Uterus (tissue), 2 donors: ENCODE measurements at regions not wholly inside any gene's neighbourhood (a gene's known extent, or its start where the extent isn't known, plus 50 kb on each side); places are given as distances from the start of the nearest gene placed in this dataset.

ENCODE experiments used
- CTCF ChIP-seq, 4 experiments: fragments of 200-600 bp in 2 of 4; fragments of 450-650 bp in 2 of 4; sonication (generic) in 2 of 4; IDR thresholded peaks; one replicate each; pipeline ENCODE4 v1.5.1; 2016 to 2019; ENCODE audit warnings: antibody characterized with exemption in 4 of 4, mild to moderate bottlenecking in 2 of 4, moderate library complexity in 1 of 4
- POLR2A ChIP-seq, 2 donors: fragments of 450-650 bp; IDR thresholded peaks; one replicate each; pipeline ENCODE4 v1.6.1; 2016; ENCODE audit warnings: antibody characterized with exemption in 2 of 2, mild to moderate bottlenecking in 1 of 2, moderate library complexity in 1 of 2

DNA sequence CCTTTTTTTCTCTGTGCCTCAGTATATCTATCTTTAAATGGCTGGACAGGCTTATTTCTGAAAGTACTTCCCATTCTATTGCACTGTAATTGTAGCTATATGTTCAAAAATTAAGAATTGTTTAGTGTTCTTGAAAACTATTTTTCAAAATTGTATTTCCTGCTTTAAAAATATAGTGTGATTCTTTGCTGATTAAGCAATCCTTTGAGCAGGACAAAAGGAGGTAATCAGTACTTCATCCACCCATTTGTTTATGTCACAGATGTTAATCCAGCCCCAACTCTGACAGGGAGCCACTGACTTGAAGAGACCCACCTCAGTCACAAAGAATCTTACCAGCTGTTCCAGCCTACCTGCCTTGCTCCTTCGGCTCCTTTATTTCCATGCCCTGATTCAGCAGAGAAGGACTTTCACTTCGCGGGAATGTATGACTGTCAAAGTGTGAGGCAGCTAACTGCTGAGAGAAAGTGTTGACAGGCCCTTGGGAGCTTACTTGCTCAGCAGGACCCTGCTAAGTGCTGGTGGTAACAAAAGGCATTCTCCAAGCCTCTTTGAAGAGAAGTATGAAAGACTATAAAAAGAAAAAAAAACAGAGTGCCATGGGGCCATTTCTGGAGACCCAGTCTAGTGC is 393.3 kb upstream of the CYRIA start:
- TF ChIP-seq CTCF (IDR thresholded peaks at IDR 0.05) (no peak), POLR2A (IDR thresholded peaks at IDR 0.05) (no peak)
